Neural cell (in vitro differentiated cells): ENCODE measurements at regions not wholly inside any gene's neighbourhood (a gene's known extent, or its start where the extent isn't known, plus 50 kb on each side); places are given as distances from the start of the nearest gene placed in this dataset.

Experiments used
- H2AFZ ChIP-seq: fragments of 200-600, 300-800 bp; sonication (generic), shearing (Covaris generic); 2 replicates; pipeline ENCODE4 v1.6.0; 2014; ENCODE audit warnings: low read depth, mild to moderate bottlenecking, antibody characterized with exemption, low read length, moderate library complexity
- H3F3A ChIP-seq: fragments of 200-600 bp; shearing (Covaris generic); 2 replicates; pipeline ENCODE4 v1.6.1; 2016; ENCODE audit warnings: mild to moderate bottlenecking, moderate library complexity, mixed read lengths, antibody characterized with exemption, low read length; ENCODE audit not compliant: insufficient read depth, poor library complexity, severe bottlenecking
- H3K27ac ChIP-seq: fragments of 200-600, 300-800 bp; sonication (generic), shearing (Covaris generic); 2 replicates; pipeline ENCODE4 v1.5.1; 2014; ENCODE audit warnings: mild to moderate bottlenecking, low read length, moderate library complexity
- H3K27me3 ChIP-seq: fragments of 300-800, 200-600 bp; sonication (generic), shearing (Covaris generic); 2 replicates; pipeline ENCODE4 v1.6.0; 2014; ENCODE audit warnings: mild to moderate bottlenecking, low read depth, low read length, moderate library complexity; ENCODE audit not compliant: insufficient read depth
- H3K36me3 ChIP-seq: fragments of 300-800, 200-600 bp; sonication (generic), shearing (Covaris generic); 2 replicates; pipeline ENCODE4 v1.5.1; 2014; ENCODE audit warnings: mild to moderate bottlenecking, antibody characterized with exemption, low read length, moderate library complexity; ENCODE audit not compliant: insufficient read depth
- H3K4me2 ChIP-seq: fragments of 300-800, 200-600 bp; sonication (generic), shearing (Covaris generic); 2 replicates; pipeline ENCODE4 v1.6.0; 2014; ENCODE audit warnings: mild to moderate bottlenecking, low read length
- H3K4me3 ChIP-seq: fragments of 300-800, 200-600 bp; sonication (generic), shearing (Covaris generic); 2 replicates; pipeline ENCODE4 v1.5.1; 2014; ENCODE audit warnings: mild to moderate bottlenecking, low read length, moderate library complexity
- H3K79me2 ChIP-seq: fragments of 200-600 bp; shearing (Covaris generic); replicated peaks from 2 replicates; pipeline ENCODE4 v1.6.0; 2014; ENCODE audit warnings: mild to moderate bottlenecking, low read length, moderate library complexity; ENCODE audit not compliant: insufficient read depth
- H3K9ac ChIP-seq: fragments of 300-800, 200-600 bp; sonication (generic), shearing (Covaris generic); 2 replicates; pipeline ENCODE4 v1.6.1; 2016; ENCODE audit warnings: mild to moderate bottlenecking, low read length, mixed read lengths
- H3K9me2 ChIP-seq: fragments of 200-600 bp; shearing (Covaris generic); 2 replicates; pipeline ENCODE4 v1.6.1; 2016; ENCODE audit warnings: mild to moderate bottlenecking, low read length, mixed read lengths; ENCODE audit not compliant: insufficient read depth
- H3K9me3 ChIP-seq: fragments of 200-600, 300-800 bp; sonication (generic), shearing (Covaris generic); 2 replicates; pipeline ENCODE4 v1.6.1; 2016; ENCODE audit warnings: mild to moderate bottlenecking, mixed run types, low read length, moderate library complexity, mixed read lengths
- H4K20me1 ChIP-seq: fragments of 200-600 bp; shearing (Covaris generic); 2 replicates; pipeline ENCODE4 v1.6.1; 2016; ENCODE audit warnings: mild to moderate bottlenecking, mixed run types; ENCODE audit not compliant: insufficient read depth
- CTCF ChIP-seq: fragments of 450-650 bp; IDR thresholded peaks from 2 replicates; pipeline ENCODE4 v1.5.1; 2014; ENCODE audit warnings: antibody characterized with exemption, mild to moderate bottlenecking, moderate library complexity; ENCODE audit not compliant: poor library complexity, severe bottlenecking
- EP300 ChIP-seq: fragments of 450-650 bp; conservative IDR thresholded peaks from 2 replicates; pipeline ENCODE4 v1.6.1; 2014; ENCODE audit warnings: antibody characterized with exemption, mild to moderate bottlenecking, moderate library complexity; ENCODE audit not compliant: poor library complexity, severe bottlenecking
- EZH2 ChIP-seq: fragments of 200-600, 300-800 bp; shearing (Covaris generic), sonication (generic); IDR thresholded peaks from 2 replicates; pipeline ENCODE4 v1.6.1; 2014; ENCODE audit warnings: antibody characterized with exemption, low read length, borderline replicate concordance, mild to moderate bottlenecking; ENCODE audit not compliant: insufficient read depth, poor library complexity, severe bottlenecking
- MXI1 ChIP-seq: fragments of 450-650 bp; conservative IDR thresholded peaks from 2 replicates; pipeline ENCODE4 v1.6.1; 2014; ENCODE audit warnings: antibody characterized with exemption, mild to moderate bottlenecking; ENCODE audit not compliant: poor library complexity, severe bottlenecking
- POLR2AphosphoS5 ChIP-seq: IDR thresholded peaks from 2 replicates; pipeline ENCODE4 v1.6.1; 2012
- RAD21 ChIP-seq: fragments of 450-650 bp; conservative IDR thresholded peaks from 2 replicates; pipeline ENCODE4 v1.6.1; 2014; ENCODE audit warnings: antibody characterized with exemption, mild to moderate bottlenecking, moderate library complexity
- REST ChIP-seq: IDR thresholded peaks from 2 replicates; pipeline ENCODE4 v1.6.1; 2012; ENCODE audit warnings: borderline replicate concordance
- SMC3 ChIP-seq: fragments of 450-650 bp; conservative IDR thresholded peaks from 2 replicates; pipeline ENCODE4 v1.6.1; 2014; ENCODE audit warnings: antibody characterized with exemption, mild to moderate bottlenecking, moderate library complexity; ENCODE audit not compliant: poor library complexity
- TAF1 ChIP-seq: IDR thresholded peaks from 2 replicates; pipeline ENCODE4 v1.6.1; 2012; ENCODE audit warnings: low read depth

GRCh38 chr20:40572251-40572650, 116.8 kb downstream of the MAFB start:
- Histone ChIP-seq H2AFZ (no peak overlapping the region), H3K9me2 (no peaks in the 10 kb centered on the region), H3K9ac (no peak overlapping the region), H3K4me2 (no peak overlapping the region), H3K79me2 (no peaks in the 10 kb centered on the region), H4K20me1 (no peaks in the 10 kb centered on the region), H3K9me3 (no peaks in the 10 kb centered on the region), H3K4me3 (no peak overlapping the region), H3F3A (no peaks in the 10 kb centered on the region), H3K27me3 (no peaks in the 10 kb centered on the region), H3K36me3 (no peaks in the 10 kb centered on the region), H3K27ac (no peak overlapping the region)
- TF ChIP-seq MXI1 (no peak), REST (no peak), EP300 (no peak), SMC3 (no peak)

- Histone ChIP-seq H3K9me3 (no peaks in the 10 kb centered on the region), H3K9me2 (no peaks in the 10 kb centered on the region), H3K27me3 (no peaks in the 10 kb centered on the region), H2AFZ (no peak overlapping the region), H3F3A (no peaks in the 10 kb centered on the region), H3K4me3 (no peak overlapping the region), H3K4me2 (no peak overlapping the region), H3K27ac (no peak overlapping the region), H3K79me2 (no peaks in the 10 kb centered on the region), H3K9ac (no peak overlapping the region), H4K20me1 (no peaks in the 10 kb centered on the region), H3K36me3 (no peaks in the 10 kb centered on the region)
- TF ChIP-seq REST: no peak
- TF ChIP-seq RAD21: no peak
- TF ChIP-seq TAF1: no peak
- TF ChIP-seq POLR2AphosphoS5: no peak
- TF ChIP-seq CTCF: no peak
- no peak for TF ChIP-seq EZH2
- no peak for TF ChIP-seq SMC3
- no peak for TF ChIP-seq EP300
- TF ChIP-seq MXI1: no peak
Measured at GRCh38 chr20:40571639-40572038, 117.4 kb downstream of the MAFB start.
